Uterus (tissue), 2 donors: ENCODE measurements at regions not wholly inside any gene's neighbourhood (a gene's known extent, or its start where the extent isn't known, plus 50 kb on each side); places are given as distances from the start of the nearest gene placed in this dataset.

Experiments used
- CTCF ChIP-seq, 4 experiments: fragments of 200-600 bp in 2 of 4; fragments of 450-650 bp in 2 of 4; sonication (generic) in 2 of 4; IDR thresholded peaks; one replicate each; pipeline ENCODE4 v1.5.1; 2016 to 2019; ENCODE audit warnings: antibody characterized with exemption in 4 of 4, mild to moderate bottlenecking in 2 of 4, moderate library complexity in 1 of 4
- POLR2A ChIP-seq, 2 donors: fragments of 450-650 bp; IDR thresholded peaks; one replicate each; pipeline ENCODE4 v1.6.1; 2016; ENCODE audit warnings: antibody characterized with exemption in 2 of 2, mild to moderate bottlenecking in 1 of 2, moderate library complexity in 1 of 2

- TF ChIP-seq CTCF (IDR thresholded peaks at IDR 0.05) (no peak), POLR2A (IDR thresholded peaks at IDR 0.05) (no peak)
Observed at GRCh38 chr13:50075619-50076097, 60.4 kb downstream of the KCNRG start.
